Calu3 (cell line): ENCODE measurements at regions not wholly inside any gene's neighbourhood (a gene's known extent, or its start where the extent isn't known, plus 50 kb on each side); places are given as distances from the start of the nearest gene placed in this dataset.

Experiments
- BruUV-seq: library from RNA; stranded (reverse); fragments of 400-500 nt; replicated peaks from 2 replicates; lab custom pipeline; 2021; lab: Mats Ljungman, UMichigan
- CTCF ChIA-PET: fragments of 300-600 bp; sonication (Branson Sonifier 250); formaldehyde crosslinking; loops from one replicate; lab custom pipeline; 2022; ENCODE audit warnings: antibody characterized with exemption; lab: Charles Lee
- DNase-seq: peaks from one replicate; pipeline ENCODE4 v3.0.0; 2022
- H3K27ac Mint-ChIP-seq: one replicate; pipeline ENCODE4 v1.8.0; 2022; ENCODE audit warnings: mixed read lengths; ENCODE audit not compliant: unreplicated experiment
- H3K27me3 Mint-ChIP-seq: one replicate; pipeline ENCODE4 v1.8.0; 2022; ENCODE audit warnings: mixed read lengths; ENCODE audit not compliant: unreplicated experiment
- H3K36me3 Mint-ChIP-seq: one replicate; pipeline ENCODE4 v1.8.0; 2022; ENCODE audit warnings: mild to moderate bottlenecking, moderate library complexity, mixed read lengths; ENCODE audit not compliant: insufficient read depth, unreplicated experiment
- H3K4me1 Mint-ChIP-seq: one replicate; pipeline ENCODE4 v1.8.0; 2022; ENCODE audit warnings: mild to moderate bottlenecking, low read depth, mixed read lengths; ENCODE audit not compliant: unreplicated experiment
- H3K4me3 Mint-ChIP-seq: one replicate; pipeline ENCODE4 v1.8.0; 2022; ENCODE audit warnings: mild to moderate bottlenecking, low read depth, moderate library complexity, mixed read lengths; ENCODE audit not compliant: unreplicated experiment
- H3K9me3 Mint-ChIP-seq: one replicate; pipeline ENCODE4 v1.8.0; 2022; ENCODE audit warnings: low read depth, mixed read lengths; ENCODE audit not compliant: unreplicated experiment
- intact Hi-C: fragments of 100-400 bp; cut with micrococcal nuclease; formaldehyde crosslinking; loops from one replicate; pipeline ENCODE4 v1.10.0; 2022; ENCODE audit not compliant: unreplicated experiment
- TF ChIP-seq, protein P1 (sequence below): fragments of 200-600 bp; IDR thresholded peaks from one replicate; pipeline ENCODE4 v1.8.0; 2022; ENCODE audit warnings: antibody characterized with exemption; ENCODE audit not compliant: unreplicated experiment

DNA sequence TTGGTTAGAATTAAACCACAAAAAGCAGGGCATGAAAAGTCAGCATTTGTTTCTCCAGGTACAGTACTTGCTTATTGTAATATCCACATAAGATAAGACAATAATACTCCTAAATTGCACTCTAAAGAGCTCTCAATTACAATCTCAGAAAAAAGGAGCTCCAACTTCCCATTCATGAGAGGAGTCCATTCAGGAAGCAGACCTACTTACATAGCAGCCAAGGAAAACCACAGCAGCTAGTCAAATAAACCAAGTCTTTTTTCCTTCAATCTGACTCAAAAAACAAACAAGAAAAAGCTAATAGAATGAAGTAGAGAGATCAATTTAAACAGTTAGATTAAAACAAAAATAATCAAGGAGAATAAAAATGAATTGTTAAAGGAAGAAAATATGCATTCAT, 885.2 kb upstream of the SLITRK6 start:
- intact Hi-C loops = no loop called here
- Mint-ChIP-seq H3K9me3 (peaks cover 3% of the 10 kb centered on the region), H3K4me3 (no peak overlapping the region), H3K4me1 (no peaks in the 10 kb centered on the region), H3K36me3 (no peaks in the 10 kb centered on the region), H3K27ac (no peak overlapping the region), H3K27me3 (no peaks in the 10 kb centered on the region)
- DNase-seq = no peak
- TF ChIP-seq, protein P1, sequence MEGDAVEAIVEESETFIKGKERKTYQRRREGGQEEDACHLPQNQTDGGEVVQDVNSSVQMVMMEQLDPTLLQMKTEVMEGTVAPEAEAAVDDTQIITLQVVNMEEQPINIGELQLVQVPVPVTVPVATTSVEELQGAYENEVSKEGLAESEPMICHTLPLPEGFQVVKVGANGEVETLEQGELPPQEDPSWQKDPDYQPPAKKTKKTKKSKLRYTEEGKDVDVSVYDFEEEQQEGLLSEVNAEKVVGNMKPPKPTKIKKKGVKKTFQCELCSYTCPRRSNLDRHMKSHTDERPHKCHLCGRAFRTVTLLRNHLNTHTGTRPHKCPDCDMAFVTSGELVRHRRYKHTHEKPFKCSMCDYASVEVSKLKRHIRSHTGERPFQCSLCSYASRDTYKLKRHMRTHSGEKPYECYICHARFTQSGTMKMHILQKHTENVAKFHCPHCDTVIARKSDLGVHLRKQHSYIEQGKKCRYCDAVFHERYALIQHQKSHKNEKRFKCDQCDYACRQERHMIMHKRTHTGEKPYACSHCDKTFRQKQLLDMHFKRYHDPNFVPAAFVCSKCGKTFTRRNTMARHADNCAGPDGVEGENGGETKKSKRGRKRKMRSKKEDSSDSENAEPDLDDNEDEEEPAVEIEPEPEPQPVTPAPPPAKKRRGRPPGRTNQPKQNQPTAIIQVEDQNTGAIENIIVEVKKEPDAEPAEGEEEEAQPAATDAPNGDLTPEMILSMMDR = no peak
- CTCF ChIA-PET = no interaction called here
- BruUV-seq = no TSS peak

DNA sequence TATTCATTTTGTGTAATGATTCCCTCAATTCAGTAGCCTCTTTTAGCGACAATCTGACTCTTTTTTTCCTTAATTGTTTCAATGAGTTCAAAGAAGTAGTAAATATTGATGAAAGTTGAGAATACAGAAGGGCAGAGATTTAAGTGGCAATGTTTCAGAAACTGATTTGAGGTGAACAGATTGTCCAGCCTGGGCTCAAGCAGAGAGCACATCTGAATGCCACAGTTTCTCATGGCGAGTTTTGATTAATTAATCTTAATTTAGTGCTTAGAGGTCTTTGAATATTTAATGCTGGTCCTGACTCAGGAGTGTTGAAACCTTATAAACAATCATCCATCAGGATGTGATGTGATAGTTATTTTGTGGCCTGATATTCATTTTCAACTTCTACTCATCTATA, 890.7 kb upstream of the SLITRK6 start:
- TF ChIP-seq, protein P1 = no peak
- BruUV-seq = no TSS peak
- intact Hi-C loops = no loop called here

DNA sequence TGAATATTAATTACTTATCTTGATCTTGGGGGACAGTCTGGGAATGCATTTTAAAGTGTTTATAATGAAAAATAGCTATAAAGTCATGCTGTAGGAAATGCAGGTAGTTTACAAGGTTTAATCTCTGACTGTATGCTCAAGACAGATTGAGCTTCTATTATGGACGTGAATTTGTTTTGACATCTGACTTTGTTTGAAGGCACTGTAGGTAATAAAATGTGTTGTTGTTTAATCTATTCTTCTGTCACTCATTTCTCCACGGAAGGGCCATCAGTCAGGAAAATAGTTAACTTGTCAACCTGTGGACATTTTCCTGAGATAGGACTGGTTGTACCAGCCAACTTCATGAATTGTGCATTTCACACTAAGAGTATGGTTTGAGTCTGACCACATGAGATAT, 893.1 kb upstream of the SLITRK6 start:
- peaks cover 6% of the 10 kb centered on the region for H3K9me3 Mint-ChIP-seq
- no peak overlapping the region for H3K27ac Mint-ChIP-seq
- no peaks in the 10 kb centered on the region for H3K4me1 Mint-ChIP-seq
- no peak overlapping the region for H3K4me3 Mint-ChIP-seq
- no TSS peak for BruUV-seq
- no peaks in the 10 kb centered on the region for H3K27me3 Mint-ChIP-seq
- TF ChIP-seq, protein P1 = no peak
- intact Hi-C loops = no loop called here
- no peak for DNase-seq
- CTCF ChIA-PET = no interaction called here
- H3K36me3 Mint-ChIP-seq = no peaks in the 10 kb centered on the region

More for the DNA sequence above, 890.7 kb upstream of the SLITRK6 start:
- DNase-seq = no peak
- CTCF ChIA-PET = no interaction called here
- Mint-ChIP-seq H3K4me3 (no peak overlapping the region), H3K27me3 (no peaks in the 10 kb centered on the region), H3K27ac (no peak overlapping the region), H3K9me3 (peaks cover 5% of the 10 kb centered on the region), H3K36me3 (no peaks in the 10 kb centered on the region), H3K4me1 (no peaks in the 10 kb centered on the region)

DNA sequence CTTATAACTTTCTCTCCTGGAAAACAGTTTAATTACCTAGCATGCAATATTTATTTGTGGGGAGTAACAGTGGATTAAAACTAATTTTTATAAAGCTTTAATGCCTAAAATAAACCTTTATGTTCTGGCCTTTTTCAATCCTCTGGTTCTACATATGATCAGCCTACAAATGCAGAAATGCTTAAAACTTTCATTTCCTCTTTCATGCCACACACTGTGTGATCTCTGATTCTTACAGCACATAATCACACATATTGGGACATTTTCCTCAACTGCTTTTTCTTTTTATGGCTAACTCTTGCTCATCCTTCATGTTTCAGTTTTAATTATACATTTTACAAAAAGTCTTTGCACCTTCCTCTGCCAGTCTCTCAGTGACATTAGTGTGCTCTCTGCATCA, 910.8 kb upstream of the SLITRK6 start:
- no peak for DNase-seq
- intact Hi-C loops = no loop called here
- no peak overlapping the region for H3K27ac Mint-ChIP-seq
- no peaks in the 10 kb centered on the region for H3K9me3 Mint-ChIP-seq
- H3K4me1 Mint-ChIP-seq = no peaks in the 10 kb centered on the region
- no TSS peak for BruUV-seq
- CTCF ChIA-PET = no interaction called here
- no peaks in the 10 kb centered on the region for H3K36me3 Mint-ChIP-seq
- H3K4me3 Mint-ChIP-seq = no peak overlapping the region
- no peaks in the 10 kb centered on the region for H3K27me3 Mint-ChIP-seq
- TF ChIP-seq, protein P1 = no peak
